SK-N-SH (cell line): ENCODE measurements at regions not wholly inside any gene's neighbourhood (a gene's known extent, or its start where the extent isn't known, plus 50 kb on each side); places are given as distances from the start of the nearest gene placed in this dataset.
"Not testable (repeated sequence)": the region's sequence is repeated elsewhere in the genome, so short reads cannot be mapped to it uniquely, and the experiment has no call there.

ENCODE experiments used
- CTCF ChIA-PET: fragments of 300-600, 350-600 bp; formaldehyde crosslinking; extraction: SDS; loops from one replicate; lab custom pipeline; 2021; lab: Yijun Ruan, JAX
- POLR2A ChIA-PET: fragments of 350-600 bp; sonication (Branson Sonifier 250); formaldehyde crosslinking; extraction: SDS; loops from one replicate; lab custom pipeline; 2020; ENCODE audit warnings: antibody characterized with exemption, inconsistent platforms; lab: Yijun Ruan, JAX
- DNase-seq: peaks from one replicate; pipeline ENCODE4 v3.0.0; 2012
- H2AFZ ChIP-seq: fragments of 200-600 bp; sonication (generic); 2 replicates; pipeline ENCODE4 v1.8.1; 2016; ENCODE audit warnings: antibody characterized with exemption, mild to moderate bottlenecking, low read depth
- H3F3A ChIP-seq: fragments of 200-600 bp; sonication (generic); replicated peaks from 2 replicates; pipeline ENCODE3; 2016; ENCODE audit warnings: antibody characterized with exemption, mild to moderate bottlenecking; ENCODE audit not compliant: insufficient read depth
- H3K27ac ChIP-seq, 2 experiments: fragments of 200-500 bp in 1 of 2; fragments of 200-600 bp in 1 of 2; sonication (Bioruptor generic) in 1 of 2; sonication (generic), shearing (Covaris generic) in 1 of 2; 2 replicates each; pipeline versions ENCODE4 v1.5.1 to v1.6.1; 2014 to 2016; ENCODE audit warnings: low read depth in 2 of 2, inconsistent platforms in 1 of 2, low read length in 1 of 2, mild to moderate bottlenecking in 1 of 2, mixed read lengths in 1 of 2
- H3K27me3 ChIP-seq: fragments of 200-600 bp; sonication (generic), shearing (Covaris generic); 2 replicates; pipeline ENCODE4 v1.6.1; 2016; ENCODE audit warnings: mixed run types; ENCODE audit not compliant: insufficient read depth
- H3K36me3 ChIP-seq, 2 experiments: fragments of 200-500 bp in 1 of 2; fragments of 200-600 bp in 1 of 2; sonication (Bioruptor generic) in 1 of 2; sonication (generic) in 1 of 2; replicated peaks in 1 of 2; 2 replicates each; pipeline versions ENCODE3 to v1.5.1; 2014 to 2016; ENCODE audit warnings: low read length in 1 of 2, mild to moderate bottlenecking in 1 of 2; ENCODE audit not compliant: insufficient read depth in 2 of 2, control insufficient read depth in 1 of 2
- H3K4me1 ChIP-seq, 2 experiments: fragments of 200-500 bp in 1 of 2; fragments of 200-600 bp in 1 of 2; sonication (Bioruptor generic) in 1 of 2; sonication (generic), shearing (Covaris generic) in 1 of 2; 2 replicates each; pipeline versions ENCODE4 v1.5.1 to v1.6.1; 2014 to 2016; ENCODE audit warnings: low read depth in 1 of 2, low read length in 1 of 2, mixed run types in 1 of 2; ENCODE audit not compliant: insufficient read depth in 2 of 2, control insufficient read depth in 1 of 2
- H3K4me2 ChIP-seq: fragments of 200-600 bp; sonication (generic), shearing (Covaris generic); 2 replicates; pipeline ENCODE4 v1.6.1; 2017; ENCODE audit warnings: mixed run types
- H3K4me3 ChIP-seq, 2 experiments: fragments of 200-500 bp in 1 of 2; fragments of 200-600 bp in 1 of 2; sonication (Bioruptor generic) in 1 of 2; sonication (generic), shearing (Covaris generic) in 1 of 2; 2 replicates each; pipeline versions ENCODE4 v1.5.1 to v1.8.1; 2014 to 2016; ENCODE audit warnings: low read depth in 2 of 2, inconsistent platforms in 1 of 2, low read length in 1 of 2, mild to moderate bottlenecking in 1 of 2, mixed read lengths in 1 of 2, moderate library complexity in 1 of 2
- H3K79me2 ChIP-seq: fragments of 200-600 bp; sonication (generic); 2 replicates; pipeline ENCODE4 v1.8.1; 2017; ENCODE audit warnings: mild to moderate bottlenecking; ENCODE audit not compliant: insufficient read depth
- H3K9ac ChIP-seq: fragments of 200-600 bp; sonication (generic); 2 replicates; pipeline ENCODE4 v1.6.1; 2017; ENCODE audit warnings: mixed run types
- H3K9me2 ChIP-seq: fragments of 200-600 bp; sonication (generic); 2 replicates; pipeline ENCODE4 v1.6.1; 2017; ENCODE audit warnings: mixed run types
- H3K9me3 ChIP-seq: fragments of 200-600 bp; sonication (generic); 2 replicates; pipeline ENCODE4 v1.6.1; 2017; ENCODE audit warnings: mixed run types, mild to moderate bottlenecking, moderate library complexity
- H4K20me1 ChIP-seq: fragments of 200-600 bp; sonication (generic); 2 replicates; pipeline ENCODE4 v1.6.1; 2017; ENCODE audit warnings: mild to moderate bottlenecking, mixed run types; ENCODE audit not compliant: insufficient read depth
- CHD2 ChIP-seq: fragments of 150-350 bp; IDR thresholded peaks from 2 replicates; pipeline ENCODE4 v1.6.1; 2018; ENCODE audit warnings: low read length; ENCODE audit not compliant: partially characterized antibody
- CTCF ChIP-seq: fragments of 200-600 bp; sonication (generic); IDR thresholded peaks from 2 replicates; pipeline ENCODE4 v1.6.1; 2017; ENCODE audit warnings: antibody characterized with exemption, mild to moderate bottlenecking, moderate library complexity
- ELF1 ChIP-seq: IDR thresholded peaks from 2 replicates; pipeline ENCODE4 v1.4.0; 2012
- FOXJ3 ChIP-seq: sonication (generic); formaldehyde crosslinking; IDR thresholded peaks from 2 replicates; pipeline ENCODE4 v1.5.1; 2020; ENCODE audit warnings: mild to moderate bottlenecking, missing genetic modification reagents
- GATA2 ChIP-seq: sonication (generic); formaldehyde crosslinking; IDR thresholded peaks from 2 replicates; pipeline ENCODE4 v1.5.0; 2020; ENCODE audit warnings: mild to moderate bottlenecking, missing genetic modification reagents
- NFIC ChIP-seq: IDR thresholded peaks from 2 replicates; pipeline ENCODE4 v1.4.0; 2012; ENCODE audit warnings: borderline replicate concordance
- POLR2AphosphoS5 ChIP-seq: IDR thresholded peaks from 2 replicates; pipeline ENCODE4 v1.6.1; 2012; ENCODE audit warnings: low read depth, low read length
- RCOR1 ChIP-seq: fragments of 150-350 bp; IDR thresholded peaks from 2 replicates; pipeline ENCODE4 v1.6.1; 2017; ENCODE audit warnings: antibody characterized with exemption, low read length
- REST ChIP-seq: IDR thresholded peaks from 2 replicates; pipeline ENCODE4 v1.6.1; 2012; ENCODE audit warnings: mild to moderate bottlenecking, low read depth, low read length, moderate library complexity
- RFX5 ChIP-seq: IDR thresholded peaks from 2 replicates; pipeline ENCODE4 v1.6.1; 2012; ENCODE audit warnings: mild to moderate bottlenecking, improper control_type of control experiment, low read length
- RXRA ChIP-seq: IDR thresholded peaks from 2 replicates; pipeline ENCODE4 v1.4.0; 2012; ENCODE audit warnings: low read depth, mild to moderate bottlenecking, borderline replicate concordance
- SMC3 ChIP-seq: IDR thresholded peaks from 2 replicates; pipeline ENCODE4 v1.6.1; 2012; ENCODE audit warnings: low read depth, low read length, improper control_type of control experiment
- TAF1 ChIP-seq: IDR thresholded peaks from 2 replicates; pipeline ENCODE4 v1.6.1; 2012; ENCODE audit warnings: low read depth, mild to moderate bottlenecking, low read length, moderate library complexity, borderline replicate concordance
- ZBTB33 ChIP-seq: IDR thresholded peaks from 2 replicates; pipeline ENCODE4 v1.4.0; 2012; ENCODE audit warnings: low read depth, borderline replicate concordance
- WGBS: methylation state at CpG from one replicate; pipeline ENCODE4 v1.1.6; 2017; ENCODE audit warnings: low lambda C conversion rate; 5-methylcytosine and 5-hydroxymethylcytosine counted together

GRCh38 chr4:135864304-135864703 is 1662.7 kb upstream of the PABPC4L start:
- H3K27me3 ChIP-seq, H3K36me3 ChIP-seq, H3F3A ChIP-seq, H2AFZ ChIP-seq, H3K9me3 ChIP-seq, H3K4me1 ChIP-seq, H3K27ac ChIP-seq, H3K9ac ChIP-seq, H3K4me2 ChIP-seq, DNase-seq, H3K79me2 ChIP-seq, H3K9me2 ChIP-seq, POLR2A ChIA-PET, H4K20me1 ChIP-seq: not testable (repeated sequence)
- CTCF ChIA-PET, result interaction anchor here (0.6 kb wide), 1 partner anchor 103 kb away, joined by 3 read pairs; no protein-coding TSS in a partner anchor
- WGBS, result 46% methylated on average over 10 of the region's 10 CpGs
- TF ChIP-seq CTCF, result peak; percentile 46
- peak overlapping the region in 1 of 2 experiments; percentile 12; a peak in 1 of 4 replicates for H3K4me3 ChIP-seq

- ChIA-PET CTCF (no interaction called here), POLR2A (no interaction called here)
- no peak for DNase-seq
- TF ChIP-seq FOXJ3 (CRISPR knock-in tag) (no peak), CHD2 (no peak), SMC3 (no peak), RFX5 (no peak), POLR2AphosphoS5 (no peak), RXRA (no peak), REST (no peak), RCOR1 (no peak), ELF1 (no peak), ZBTB33 (no peak), GATA2 (no peak), NFIC (no peak), TAF1 (no peak)
- Histone ChIP-seq H3K9ac (no peak overlapping the region), H3K9me2 (no peaks in the 10 kb centered on the region), H3K4me1 (no peaks in the 10 kb centered on the region), H3K27me3 (no peaks in the 10 kb centered on the region), H3K4me2 (no peak overlapping the region), H3K79me2 (no peaks in the 10 kb centered on the region), H3K9me3 (no peaks in the 10 kb centered on the region), H3K4me3 (no peak overlapping the region), H4K20me1 (no peaks in the 10 kb centered on the region), H3F3A (no peaks in the 10 kb centered on the region), H2AFZ (no peak overlapping the region), H3K27ac (no peak overlapping the region), H3K36me3 (no peaks in the 10 kb centered on the region)
- WGBS, result 34% methylated on average over 2 of the region's 2 CpGs
Observed at GRCh38 chr4:135840781-135841180, 1639.2 kb upstream of the PABPC4L start.
